Right kidney (tissue), 1 donor: ENCODE measurements at regions not wholly inside any gene's neighbourhood (a gene's known extent, or its start where the extent isn't known, plus 50 kb on each side); places are given as distances from the start of the nearest gene placed in this dataset.

ENCODE experiments used
- DNase-seq: peaks from one replicate; pipeline ENCODE4 v3.0.0-alpha.2; 2016

DNA sequence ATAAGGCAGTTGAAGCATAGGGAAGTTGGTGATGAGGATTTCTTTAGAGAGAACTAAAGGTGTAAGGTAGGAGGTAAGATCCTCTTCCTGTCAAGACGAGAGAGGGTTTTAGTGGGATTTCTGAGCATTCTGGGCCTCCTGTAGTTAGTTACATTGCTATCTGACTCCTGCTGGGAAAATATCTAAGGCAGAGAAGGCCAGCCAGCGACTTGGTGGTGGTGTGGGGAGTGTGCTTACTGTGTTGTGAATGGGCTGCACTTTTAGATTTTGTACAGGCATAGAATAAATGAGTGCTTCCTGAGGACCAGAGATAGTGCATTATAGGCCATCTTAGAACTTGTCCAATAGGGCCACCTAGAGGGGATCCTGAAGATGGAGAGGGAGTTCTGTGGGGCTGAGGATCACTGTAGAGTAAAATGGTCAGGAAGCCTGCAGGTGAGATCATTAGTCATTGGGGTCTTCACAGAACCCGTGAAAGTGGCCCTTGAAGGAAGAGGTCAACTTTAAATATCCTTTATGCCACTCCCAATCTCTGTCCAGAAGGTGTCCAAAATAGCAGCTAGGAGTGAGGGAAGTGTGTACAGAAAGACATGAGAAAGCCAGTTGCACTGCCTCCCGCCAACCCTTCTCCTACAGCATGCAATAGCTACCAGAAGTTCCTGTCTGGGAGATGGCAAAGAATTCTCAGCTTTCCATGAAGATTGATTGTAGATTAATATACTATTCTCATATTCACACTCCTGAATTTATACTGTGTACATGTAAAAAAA is 266.6 kb downstream of the POLR1F start:
- DNase-seq, result no peak

DNA sequence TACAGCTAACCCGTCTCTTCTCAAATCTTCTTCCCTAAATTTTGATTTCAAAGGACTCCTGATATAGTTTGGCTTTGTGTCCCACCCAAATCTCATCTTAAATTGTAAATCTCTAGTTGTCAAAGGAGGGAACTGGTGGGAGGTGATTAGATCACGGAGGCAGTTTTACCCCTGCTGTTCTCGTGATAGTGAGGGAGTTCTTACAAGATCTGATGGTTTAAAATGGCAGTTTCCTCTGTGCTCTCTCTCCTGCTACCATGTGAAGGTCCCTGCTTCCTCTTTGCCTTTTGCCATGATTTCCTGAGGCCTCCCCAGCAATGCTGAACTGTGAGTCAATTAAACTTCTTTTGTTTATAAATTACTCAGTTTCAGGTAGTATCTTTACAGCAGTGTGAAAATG is 269.3 kb downstream of the POLR1F start:
- no peak for DNase-seq

DNA sequence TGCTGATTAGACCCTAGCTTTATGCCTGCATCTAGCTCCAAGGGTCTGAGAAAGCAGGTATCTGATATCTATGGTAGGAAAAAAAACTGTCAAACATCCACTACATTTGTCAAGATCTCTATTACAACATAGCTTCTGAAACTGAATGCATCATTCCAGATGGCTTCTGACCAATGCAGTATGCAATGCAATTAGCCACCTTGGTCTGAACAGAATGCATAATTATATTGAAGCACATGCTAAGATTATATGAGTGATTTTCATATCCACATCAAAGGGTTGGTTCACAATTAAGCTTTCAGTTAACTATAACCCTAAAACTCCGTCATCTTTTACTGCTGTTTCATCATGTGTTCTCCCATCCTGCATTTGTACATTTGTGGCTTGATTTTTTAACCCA is 271.4 kb downstream of the POLR1F start:
- no peak for DNase-seq

DNA sequence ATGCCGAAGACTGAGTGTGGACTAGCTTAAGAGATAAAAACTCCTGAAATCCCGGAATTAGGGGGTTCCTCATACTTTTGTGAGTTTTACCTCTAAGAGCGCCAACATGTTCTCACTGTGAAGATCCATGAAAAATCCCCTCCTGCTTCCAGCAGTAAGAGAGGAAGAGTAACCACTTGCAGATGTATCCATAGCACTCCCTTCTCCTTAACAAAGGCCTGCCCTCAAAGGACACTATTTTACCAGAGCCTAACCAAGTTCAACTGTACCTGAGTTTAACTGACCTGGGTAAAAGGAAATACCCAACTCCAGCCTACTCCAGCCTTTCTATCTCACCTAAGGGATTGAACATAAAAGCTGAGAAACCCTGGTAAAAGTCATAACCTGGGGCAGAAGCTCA is 280.9 kb downstream of the POLR1F start:
- DNase-seq, result no peak

DNA sequence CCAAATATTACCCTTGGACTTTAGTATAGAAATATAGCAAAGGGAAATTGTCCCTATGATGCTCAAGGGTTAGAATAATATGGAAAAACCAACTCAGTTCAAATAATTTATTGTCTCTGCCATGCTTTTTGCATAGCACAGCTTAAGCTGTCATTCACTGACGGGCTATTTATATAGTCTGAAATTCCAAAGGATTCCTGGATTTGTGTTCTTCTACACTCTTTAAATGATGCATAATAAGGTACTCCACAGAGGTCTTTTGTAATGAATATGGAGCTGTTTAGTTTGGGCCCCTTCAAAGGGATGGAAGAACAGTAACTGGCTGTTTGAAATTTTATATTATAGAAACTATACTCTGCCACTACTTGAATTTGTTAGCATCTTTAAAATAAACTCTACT is 276.6 kb upstream of the FERD3L start:
- no peak for DNase-seq

DNA sequence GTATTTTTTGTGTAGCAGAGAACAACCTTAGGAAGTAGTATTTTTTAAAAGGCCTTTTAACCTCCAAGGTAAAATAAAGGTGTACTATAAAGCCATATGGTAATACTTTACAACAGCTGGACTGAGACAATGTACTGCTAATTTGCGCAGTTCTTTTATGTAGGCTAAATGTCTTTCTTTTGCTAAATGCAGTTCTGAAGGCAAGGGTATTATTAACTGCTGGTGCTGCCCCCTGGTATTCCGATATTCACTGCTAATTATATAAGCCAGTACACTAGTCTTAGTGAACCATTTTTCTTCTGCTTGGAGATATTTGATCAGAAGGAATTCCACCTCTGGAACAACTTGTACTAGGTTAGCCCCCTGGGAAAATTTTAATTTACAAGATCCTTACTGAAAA is 272.0 kb upstream of the FERD3L start:
- DNase-seq, result no peak

DNA sequence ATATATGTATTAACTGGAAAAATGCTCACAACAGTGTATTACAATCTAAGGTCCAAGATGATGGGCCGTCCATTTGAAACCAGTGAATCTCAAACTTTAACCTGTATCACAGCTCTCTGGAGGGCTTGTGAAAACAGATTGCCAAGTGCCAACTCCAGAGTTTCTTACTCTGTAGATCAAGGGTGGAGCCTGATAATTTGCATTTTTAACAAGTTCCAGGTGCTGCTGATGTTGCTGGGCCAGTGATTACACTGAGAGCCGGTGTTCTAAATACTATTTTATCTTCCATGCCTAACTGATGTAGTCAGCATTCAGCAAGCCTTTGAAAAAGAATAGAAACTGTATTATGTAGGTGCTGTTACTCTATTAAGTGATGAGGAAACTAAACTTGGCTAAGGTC is 269.9 kb upstream of the FERD3L start:
- no peak for DNase-seq

DNA sequence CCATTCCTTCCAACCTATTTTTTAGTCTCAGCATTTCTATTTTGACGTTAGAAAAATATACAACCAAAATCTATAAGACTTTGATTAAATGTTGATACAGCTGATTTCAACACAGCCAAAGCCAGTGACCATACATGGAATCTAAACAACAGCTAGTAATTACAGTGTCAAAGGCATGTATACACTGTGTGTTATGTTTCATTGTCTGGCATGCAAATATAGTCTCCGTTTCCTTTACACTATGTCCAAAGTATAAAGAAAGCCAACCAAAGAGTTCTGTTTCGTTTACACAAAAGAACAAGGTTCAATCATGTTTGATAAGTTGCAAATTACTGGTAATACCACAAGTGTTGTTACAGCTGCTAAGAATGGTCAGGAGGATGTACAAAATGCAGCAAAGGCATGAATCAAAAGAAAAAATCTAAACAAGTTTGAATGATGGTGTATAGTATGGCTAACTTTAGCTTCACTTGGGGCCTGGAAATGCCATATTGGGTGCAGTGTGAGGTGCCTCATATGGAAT is 268.3 kb upstream of the FERD3L start:
- no peak for DNase-seq

DNA sequence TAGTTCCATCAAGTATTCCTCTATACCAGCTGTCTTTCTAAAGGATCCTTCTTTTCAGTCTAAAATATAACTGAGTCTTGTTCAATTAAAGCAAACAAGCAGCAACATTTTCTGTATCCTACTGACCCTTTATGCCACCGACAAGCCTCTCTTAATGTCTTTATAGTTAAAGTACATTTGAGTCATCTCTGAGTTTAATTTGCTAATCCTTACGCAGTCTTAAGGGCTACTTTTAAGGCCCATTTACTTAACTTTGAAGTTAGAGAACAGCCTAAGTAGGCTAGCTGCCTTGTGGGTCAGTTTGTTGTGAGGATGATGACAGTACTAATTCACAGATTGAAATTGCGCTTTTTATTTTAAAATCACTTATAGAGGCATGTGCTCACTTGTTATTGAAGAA is 265.5 kb upstream of the FERD3L start:
- no peak for DNase-seq

DNA sequence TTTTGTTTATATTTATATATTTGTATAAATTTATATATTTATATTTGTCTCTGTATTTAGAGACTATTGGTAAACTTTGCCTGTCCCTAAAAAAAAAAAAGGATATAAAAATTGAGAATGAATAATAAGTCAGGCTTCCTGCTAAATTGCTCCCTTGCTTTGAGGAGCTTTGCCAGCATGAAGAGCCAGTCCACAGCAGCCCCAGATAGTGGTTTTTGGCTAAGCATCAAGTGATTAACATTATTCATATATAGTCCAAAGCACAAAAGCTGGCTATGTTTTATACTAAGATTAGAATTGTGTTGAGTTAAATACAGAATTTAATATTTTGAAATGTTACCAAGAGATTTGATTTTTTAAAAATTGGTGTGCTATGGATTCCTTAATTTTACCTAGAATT is 264.9 kb upstream of the FERD3L start:
- no peak for DNase-seq

DNA sequence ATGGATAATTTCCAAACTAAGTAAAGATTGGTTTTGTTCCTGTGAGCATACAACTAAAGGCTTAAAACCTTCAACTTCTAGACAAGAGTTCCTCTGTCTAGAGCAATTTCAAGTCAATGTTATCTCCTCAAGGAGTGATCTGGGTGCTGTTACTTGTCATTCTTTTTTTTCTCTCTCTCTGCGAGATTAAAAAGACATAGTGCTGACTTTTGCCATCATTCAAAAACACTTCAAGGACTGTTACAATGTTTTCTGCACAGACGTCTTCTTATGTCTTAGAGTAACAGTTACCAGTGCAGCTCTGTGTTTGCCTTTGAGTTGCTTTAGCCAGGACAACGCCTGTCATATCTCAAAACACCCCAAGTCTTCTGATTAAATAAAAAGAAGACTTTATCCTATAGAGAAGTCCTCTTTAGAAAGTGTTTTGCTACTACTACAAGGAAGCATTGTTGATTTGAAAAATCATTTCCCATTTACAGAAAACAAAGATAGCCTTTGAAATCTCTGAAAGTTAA is 263.5 kb upstream of the FERD3L start:
- no peak for DNase-seq

DNA sequence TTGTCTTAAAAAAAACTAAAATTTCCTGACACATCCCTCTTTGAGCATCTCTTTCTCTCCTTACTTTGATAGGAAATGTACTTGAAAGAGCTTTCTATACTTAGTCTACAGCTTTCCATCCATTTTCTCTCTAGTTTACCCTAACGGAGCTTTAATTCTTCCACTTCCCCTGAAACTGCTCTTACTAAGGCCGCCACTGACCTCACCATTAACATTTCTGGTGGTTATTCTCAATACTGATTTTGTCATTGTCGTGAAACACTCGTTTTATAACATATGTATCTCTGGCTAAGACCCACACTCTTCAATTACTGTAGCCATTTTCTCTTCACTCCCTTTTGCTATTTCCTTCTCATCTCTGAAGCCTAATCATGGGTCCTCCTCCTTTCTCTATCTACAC is 262.0 kb upstream of the FERD3L start:
- DNase-seq, result no peak

DNA sequence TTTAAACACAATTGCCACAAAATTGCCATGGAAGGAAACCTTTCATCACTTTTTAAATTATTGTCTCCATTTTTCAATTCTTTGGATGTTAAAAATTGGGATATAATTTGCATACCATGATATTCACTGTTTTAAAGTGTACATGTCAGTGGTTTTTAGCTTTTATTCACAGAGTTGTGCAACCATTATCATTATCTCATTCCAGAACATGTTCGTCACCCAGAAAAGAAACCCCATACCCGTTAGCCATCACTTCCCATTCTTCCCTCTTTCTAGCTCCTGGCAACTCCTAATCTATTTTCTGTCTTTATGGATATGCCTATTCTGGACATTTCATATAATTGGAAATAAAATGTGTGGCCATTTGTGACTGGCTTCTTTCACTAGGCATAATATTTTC is 260.3 kb upstream of the FERD3L start:
- DNase-seq, result no peak

DNA sequence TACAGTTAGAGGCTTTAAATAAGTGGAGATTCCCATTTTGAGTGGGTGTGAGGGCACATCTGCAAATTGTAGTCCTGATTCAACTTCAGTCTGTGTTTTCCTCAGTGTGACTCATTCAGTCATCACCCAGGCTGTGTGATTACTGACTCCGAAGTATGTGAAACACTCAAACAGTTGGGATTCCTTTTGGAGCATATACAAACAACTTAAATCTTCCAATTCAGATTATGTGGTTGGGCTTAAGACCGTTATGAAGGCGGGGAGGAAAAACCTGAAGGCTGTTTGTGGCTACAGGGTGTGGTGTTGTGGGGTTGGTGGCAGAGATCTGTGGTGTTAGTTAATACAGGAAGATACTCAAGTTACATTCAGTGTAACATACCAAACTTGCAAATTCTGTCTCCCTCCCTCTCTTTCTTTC is 259.7 kb upstream of the FERD3L start:
- DNase-seq, result no peak

DNA sequence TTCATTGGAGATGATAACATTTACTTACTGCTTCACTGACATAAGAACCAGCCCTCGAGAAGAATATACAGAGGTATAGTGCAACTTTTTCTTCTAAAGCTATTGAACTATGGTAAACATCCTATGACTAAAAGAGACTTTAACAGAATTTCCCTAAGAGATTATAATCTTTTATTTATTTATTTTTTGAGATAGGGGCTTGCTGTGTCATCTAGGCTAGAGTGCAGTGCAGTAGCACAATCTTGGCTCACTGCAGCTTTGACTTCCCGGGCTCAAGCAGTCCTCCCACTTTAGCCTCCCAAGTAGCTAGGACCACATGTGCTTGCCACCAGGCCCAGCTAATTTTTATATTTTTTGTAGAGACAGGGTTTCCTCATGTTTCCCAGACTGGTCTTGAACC is 258.5 kb upstream of the FERD3L start:
- DNase-seq, result no peak

DNA sequence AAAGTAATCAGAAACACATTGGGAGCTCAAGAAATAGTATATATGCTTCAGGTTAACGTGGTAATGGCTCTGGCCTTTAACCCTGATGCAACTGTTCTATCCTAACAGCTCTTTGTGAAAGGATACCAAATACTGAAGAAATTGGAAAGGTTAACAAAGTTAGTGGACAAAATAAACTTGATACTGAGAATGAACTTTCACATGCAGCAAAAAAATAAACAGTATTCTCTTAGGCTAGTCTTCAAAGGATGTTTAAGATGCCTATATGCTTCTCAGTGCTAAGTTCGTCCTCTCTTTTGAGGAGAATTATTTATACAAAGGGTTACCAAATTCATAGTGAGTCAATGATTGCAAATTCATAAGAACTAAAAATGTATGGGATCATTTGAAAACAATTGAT is 256.2 kb upstream of the FERD3L start:
- no peak for DNase-seq

DNA sequence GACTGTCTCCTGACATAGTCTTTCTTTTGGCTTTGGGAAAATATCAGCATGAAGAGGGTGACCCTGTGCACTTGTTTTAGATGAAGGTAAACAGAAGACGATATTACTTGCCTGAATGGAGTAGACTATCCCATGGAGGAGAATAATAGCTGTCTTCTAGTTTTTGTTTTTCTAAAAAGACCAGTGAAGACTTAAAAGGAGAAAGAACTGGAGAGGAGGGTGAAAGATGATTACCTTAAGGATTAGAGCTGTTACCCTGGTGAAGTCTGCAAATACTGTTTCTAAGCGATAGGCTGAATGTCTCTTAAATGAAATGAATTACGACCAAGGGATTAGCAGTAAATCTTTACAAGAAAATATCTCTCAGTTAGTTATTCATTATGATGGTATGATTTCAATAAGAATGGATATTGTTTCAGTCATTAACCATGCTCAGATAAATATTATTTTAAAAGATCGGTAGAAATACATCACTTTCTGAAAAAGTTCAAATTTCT is 255.6 kb upstream of the FERD3L start:
- DNase-seq, result no peak

DNA sequence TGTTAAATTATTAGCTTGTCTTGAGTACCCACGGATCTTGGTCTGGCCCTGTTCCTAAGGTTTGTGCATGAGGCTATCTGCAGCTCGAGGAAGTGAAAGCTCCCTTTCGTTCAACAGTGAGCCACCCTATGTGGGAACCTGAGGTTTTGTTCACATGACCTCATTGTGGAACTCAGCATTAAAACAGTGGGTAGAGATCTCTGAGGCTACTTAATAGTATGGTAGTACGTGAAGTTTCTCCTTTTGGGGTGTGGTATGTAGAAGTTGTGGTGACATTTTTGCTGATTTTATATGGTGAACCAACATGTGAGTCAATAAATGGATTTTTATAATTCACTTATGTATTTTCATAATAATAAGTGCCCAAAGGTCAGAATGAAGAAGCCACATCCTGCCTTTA is 252.7 kb upstream of the FERD3L start:
- DNase-seq, result no peak

DNA sequence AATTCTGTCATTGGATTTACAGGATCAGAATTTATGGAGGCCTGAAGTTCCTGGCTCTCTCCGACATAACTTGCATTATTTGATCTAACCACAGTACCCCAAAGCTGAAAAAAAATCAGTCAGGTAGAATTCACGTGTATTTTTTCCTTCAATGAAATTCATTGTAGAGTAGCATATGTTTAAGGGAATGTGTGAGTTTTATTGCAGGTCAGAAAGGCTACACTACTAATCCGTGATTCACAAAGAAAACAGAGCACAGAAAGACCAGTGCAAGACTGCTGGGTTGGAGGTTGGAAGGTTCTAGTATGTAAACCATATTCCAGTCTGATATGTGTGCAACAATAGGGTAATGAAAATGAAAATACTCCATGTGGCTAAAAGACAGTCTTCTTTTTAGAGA is 247.0 kb upstream of the FERD3L start:
- DNase-seq, result no peak

DNA sequence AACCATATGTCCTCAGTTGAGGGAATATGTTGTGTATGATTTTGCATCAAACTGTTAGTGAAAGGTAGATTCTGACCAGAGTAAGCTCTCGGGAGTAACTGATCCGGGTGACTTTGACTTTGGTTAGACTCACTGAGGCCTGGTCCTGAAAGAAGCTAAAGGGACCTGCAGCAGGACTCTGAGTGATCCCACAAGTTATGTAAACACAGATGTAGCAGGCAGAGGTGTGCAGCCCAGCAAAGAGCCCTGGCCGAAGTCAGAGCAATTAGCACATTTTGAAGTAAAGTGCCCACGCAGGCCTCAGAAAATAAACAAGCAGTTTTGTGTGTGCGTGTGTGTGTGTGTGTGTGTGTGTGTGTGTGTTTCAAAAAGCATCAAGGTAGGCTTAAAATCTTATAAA is 245.6 kb upstream of the FERD3L start:
- no peak for DNase-seq

DNA sequence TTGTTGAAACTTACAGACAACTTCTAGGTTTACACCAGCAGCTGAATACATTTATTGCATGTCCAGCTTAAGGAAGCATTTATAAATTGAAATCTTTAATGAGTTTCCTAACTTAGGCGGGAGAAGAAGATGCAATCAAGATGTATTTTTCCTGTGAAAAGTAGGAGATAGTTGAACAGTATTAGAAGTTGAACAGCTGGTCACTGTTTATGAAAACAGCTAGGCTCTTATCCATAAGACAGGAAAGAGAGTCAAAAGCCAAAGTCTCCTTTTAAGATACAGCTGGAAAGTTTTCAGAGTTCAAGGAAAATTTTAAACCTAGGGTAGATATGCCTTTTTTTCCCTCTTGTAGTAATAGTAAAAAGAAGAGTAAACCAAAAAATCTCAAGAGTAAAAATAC is 236.1 kb upstream of the FERD3L start:
- no peak for DNase-seq

DNA sequence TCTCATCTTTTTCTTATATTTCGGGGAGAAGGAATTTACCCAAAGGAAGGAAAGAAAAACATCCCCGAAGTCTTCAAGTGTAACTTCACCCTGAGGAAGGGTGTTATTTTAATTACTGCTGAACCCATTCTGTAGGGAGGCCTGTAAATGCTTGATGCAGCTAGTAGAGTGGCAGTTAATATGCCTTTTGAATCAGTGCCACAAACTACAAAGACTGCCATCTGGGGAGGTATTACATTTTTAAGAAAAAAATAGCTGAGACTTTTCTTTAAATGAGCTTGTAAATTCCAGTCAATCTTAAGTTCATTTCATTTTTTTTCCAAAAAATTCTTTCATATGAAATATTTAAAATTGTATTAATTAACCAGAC is 233.1 kb upstream of the FERD3L start:
- DNase-seq, result no peak

DNA sequence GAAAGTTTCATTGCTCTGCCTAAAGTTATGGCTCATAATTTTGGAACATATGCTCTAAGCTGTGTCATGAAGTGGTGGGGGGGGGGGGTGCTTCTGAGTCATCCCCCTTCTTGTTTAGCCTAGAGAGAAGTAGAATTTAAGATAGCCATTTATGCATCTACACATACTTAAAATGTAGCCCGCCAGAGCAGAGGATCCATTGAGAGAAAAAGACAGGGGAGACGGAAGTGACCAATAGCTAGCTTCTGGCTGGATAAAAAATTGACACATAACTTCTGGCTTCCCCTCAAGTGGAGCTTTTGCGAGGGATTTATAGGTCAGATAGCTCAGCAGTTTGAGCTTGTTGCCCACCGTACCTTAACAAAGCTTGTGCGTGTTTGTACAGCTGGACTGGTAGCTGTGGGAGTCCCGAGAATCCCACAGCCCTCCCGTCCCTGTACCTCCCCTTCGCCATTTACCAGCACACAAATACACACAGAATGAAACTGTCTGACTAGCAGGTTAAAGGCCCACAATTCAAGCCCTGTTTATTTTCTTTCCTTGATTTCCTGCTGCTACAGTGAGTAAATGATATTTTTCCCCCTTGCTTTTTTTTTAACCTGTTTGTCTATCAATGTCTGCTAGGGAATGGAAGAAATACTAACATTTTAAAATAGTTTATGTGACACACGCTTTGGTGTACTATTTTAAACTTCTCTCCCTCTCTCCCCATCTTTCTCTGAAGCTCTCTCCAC is 232.6 kb upstream of the FERD3L start:
- peak; percentile 38 for DNase-seq

DNA sequence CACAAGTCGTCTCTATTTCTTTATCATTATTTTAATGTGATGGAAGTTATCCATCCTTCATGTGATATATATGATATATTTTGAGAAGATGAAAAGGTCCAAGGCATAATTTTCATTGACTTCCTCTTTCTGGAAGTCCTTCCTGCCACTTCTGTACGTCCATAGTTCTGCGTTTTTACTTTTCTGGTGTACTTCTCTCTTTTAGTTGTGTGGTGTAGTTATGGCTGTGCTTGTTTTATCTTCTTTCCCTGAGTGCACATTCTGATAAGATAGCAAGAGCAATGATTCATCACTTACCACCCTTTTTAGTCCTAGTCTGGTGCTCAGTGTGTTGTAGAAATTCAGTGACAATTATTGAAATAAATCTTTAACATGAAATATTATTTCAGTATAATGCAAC is 231.3 kb upstream of the FERD3L start:
- no peak for DNase-seq
